ENCODE measurements at regions not wholly inside any gene's neighbourhood (a gene's known extent, or its start where the extent isn't known, plus 50 kb on each side); places are given as distances from the start of the nearest gene placed in this dataset.

GRCh38 chr14:98298481-98299244, 973.3 kb downstream of the BCL11B start:
- no peak for TF ChIP-seq POLR2A (IDR thresholded peaks at IDR 0.05)
- no peak for TF ChIP-seq CTCF (IDR thresholded peaks at IDR 0.05)

Data from prostate gland (tissue), 2 donors.